ENCODE measurements at regions not wholly inside any gene's neighbourhood (a gene's known extent, or its start where the extent isn't known, plus 50 kb on each side); places are given as distances from the start of the nearest gene placed in this dataset.

DNA sequence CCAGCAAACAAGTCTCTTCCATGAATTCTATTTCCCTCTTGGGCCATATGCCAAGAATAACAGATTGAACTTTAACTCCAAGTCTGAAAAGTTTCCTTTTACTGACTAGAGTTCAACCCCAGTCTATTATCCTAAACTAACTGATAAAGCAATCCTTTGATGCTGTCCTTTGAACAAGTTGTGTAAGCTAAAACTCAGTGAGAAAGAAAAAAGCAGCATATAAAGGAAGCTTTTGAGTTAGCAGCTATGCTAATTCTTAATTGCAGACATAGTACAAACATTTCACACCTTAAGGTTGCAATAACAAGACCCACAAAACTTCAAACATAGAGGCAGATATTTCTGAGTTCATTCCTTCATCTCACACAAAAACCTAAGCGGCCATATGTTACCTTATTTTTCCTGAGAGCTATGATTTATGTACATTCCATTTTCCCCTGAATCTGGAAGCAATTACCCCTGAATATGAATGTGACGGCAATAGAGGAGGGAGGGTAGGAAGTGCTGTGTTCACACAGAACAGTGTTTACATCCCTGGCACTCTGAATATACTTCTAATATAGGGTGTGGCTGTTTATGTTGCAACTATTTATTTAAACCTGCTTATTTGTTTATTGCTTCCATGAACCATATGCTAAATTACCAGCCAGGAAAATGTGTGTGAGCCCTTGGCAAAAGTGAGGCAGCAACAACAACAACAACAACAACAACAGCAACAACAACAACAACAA is 180.6 kb downstream of the IRS1 start (continued):
- TF ChIP-seq, protein P1, sequence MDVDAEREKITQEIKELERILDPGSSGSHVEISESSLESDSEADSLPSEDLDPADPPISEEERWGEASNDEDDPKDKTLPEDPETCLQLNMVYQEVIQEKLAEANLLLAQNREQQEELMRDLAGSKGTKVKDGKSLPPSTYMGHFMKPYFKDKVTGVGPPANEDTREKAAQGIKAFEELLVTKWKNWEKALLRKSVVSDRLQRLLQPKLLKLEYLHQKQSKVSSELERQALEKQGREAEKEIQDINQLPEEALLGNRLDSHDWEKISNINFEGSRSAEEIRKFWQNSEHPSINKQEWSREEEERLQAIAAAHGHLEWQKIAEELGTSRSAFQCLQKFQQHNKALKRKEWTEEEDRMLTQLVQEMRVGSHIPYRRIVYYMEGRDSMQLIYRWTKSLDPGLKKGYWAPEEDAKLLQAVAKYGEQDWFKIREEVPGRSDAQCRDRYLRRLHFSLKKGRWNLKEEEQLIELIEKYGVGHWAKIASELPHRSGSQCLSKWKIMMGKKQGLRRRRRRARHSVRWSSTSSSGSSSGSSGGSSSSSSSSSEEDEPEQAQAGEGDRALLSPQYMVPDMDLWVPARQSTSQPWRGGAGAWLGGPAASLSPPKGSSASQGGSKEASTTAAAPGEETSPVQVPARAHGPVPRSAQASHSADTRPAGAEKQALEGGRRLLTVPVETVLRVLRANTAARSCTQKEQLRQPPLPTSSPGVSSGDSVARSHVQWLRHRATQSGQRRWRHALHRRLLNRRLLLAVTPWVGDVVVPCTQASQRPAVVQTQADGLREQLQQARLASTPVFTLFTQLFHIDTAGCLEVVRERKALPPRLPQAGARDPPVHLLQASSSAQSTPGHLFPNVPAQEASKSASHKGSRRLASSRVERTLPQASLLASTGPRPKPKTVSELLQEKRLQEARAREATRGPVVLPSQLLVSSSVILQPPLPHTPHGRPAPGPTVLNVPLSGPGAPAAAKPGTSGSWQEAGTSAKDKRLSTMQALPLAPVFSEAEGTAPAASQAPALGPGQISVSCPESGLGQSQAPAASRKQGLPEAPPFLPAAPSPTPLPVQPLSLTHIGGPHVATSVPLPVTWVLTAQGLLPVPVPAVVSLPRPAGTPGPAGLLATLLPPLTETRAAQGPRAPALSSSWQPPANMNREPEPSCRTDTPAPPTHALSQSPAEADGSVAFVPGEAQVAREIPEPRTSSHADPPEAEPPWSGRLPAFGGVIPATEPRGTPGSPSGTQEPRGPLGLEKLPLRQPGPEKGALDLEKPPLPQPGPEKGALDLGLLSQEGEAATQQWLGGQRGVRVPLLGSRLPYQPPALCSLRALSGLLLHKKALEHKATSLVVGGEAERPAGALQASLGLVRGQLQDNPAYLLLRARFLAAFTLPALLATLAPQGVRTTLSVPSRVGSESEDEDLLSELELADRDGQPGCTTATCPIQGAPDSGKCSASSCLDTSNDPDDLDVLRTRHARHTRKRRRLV (CRISPR knock-in tag; IDR thresholded peaks at IDR 0.05): peak; percentile 83; the same call in 1 of the 2 replicates
- 0 out of 2 replicates have a peak, but pooled peaks have one; percentile 80 for TF ChIP-seq ZNF292 (CRISPR knock-in tag; IDR thresholded peaks at IDR 0.05; ENCODE audit: borderline replicate concordance, low read depth)
- no peak for TF ChIP-seq ZNF333 (CRISPR knock-in tag; IDR thresholded peaks at IDR 0.05; ENCODE audit: borderline replicate concordance)
- TF ChIP-seq ZNF777 (CRISPR knock-in tag; IDR thresholded peaks at IDR 0.05): peak; percentile 62; the same call in 1 of the 2 replicates
- TF ChIP-seq ISL2 (CRISPR knock-in tag; IDR thresholded peaks at IDR 0.05): peak; percentile 98
- TF ChIP-seq ZNF816 (CRISPR knock-in tag; IDR thresholded peaks at IDR 0.05; ENCODE audit: borderline replicate concordance): peak; percentile 92; the same call in 1 of the 2 replicates
- peak; percentile 74 for TF ChIP-seq PITX1 (CRISPR knock-in tag; IDR thresholded peaks at IDR 0.05)
- TF ChIP-seq, protein P2, sequence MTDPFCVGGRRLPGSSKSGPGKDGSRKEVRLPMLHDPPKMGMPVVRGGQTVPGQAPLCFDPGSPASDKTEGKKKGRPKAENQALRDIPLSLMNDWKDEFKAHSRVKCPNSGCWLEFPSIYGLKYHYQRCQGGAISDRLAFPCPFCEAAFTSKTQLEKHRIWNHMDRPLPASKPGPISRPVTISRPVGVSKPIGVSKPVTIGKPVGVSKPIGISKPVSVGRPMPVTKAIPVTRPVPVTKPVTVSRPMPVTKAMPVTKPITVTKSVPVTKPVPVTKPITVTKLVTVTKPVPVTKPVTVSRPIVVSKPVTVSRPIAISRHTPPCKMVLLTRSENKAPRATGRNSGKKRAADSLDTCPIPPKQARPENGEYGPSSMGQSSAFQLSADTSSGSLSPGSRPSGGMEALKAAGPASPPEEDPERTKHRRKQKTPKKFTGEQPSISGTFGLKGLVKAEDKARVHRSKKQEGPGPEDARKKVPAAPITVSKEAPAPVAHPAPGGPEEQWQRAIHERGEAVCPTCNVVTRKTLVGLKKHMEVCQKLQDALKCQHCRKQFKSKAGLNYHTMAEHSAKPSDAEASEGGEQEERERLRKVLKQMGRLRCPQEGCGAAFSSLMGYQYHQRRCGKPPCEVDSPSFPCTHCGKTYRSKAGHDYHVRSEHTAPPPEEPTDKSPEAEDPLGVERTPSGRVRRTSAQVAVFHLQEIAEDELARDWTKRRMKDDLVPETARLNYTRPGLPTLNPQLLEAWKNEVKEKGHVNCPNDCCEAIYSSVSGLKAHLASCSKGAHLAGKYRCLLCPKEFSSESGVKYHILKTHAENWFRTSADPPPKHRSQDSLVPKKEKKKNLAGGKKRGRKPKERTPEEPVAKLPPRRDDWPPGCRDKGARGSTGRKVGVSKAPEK (CRISPR knock-in tag; IDR thresholded peaks at IDR 0.05; ENCODE audit: borderline replicate concordance): 0 out of 2 replicates have a peak, but pooled peaks have one; percentile 55
- TF ChIP-seq ZNF800 (CRISPR knock-in tag; IDR thresholded peaks at IDR 0.05): peak; percentile 79
- peak; percentile 80; the same call in 1 of the 2 replicates for TF ChIP-seq LCORL (IDR thresholded peaks at IDR 0.05)
- peak; percentile 86 for TF ChIP-seq LCORL (CRISPR knock-in tag; IDR thresholded peaks at IDR 0.05)
- TF ChIP-seq ZBTB25 (CRISPR knock-in tag; IDR thresholded peaks at IDR 0.05): peak; percentile 52; the same call in 1 of the 2 replicates
- TF ChIP-seq CC2D1A (CRISPR knock-in tag; IDR thresholded peaks at IDR 0.05): 0 out of 2 replicates have a peak, but pooled peaks have one; percentile 86
- TF ChIP-seq ZNF513 (CRISPR knock-in tag; conservative IDR thresholded peaks at IDR 0.05): no peak
- peak; percentile 74; the same call in 1 of the 2 replicates for TF ChIP-seq SNAPC2 (CRISPR knock-in tag; IDR thresholded peaks at IDR 0.05)
- 0 out of 2 replicates have a peak, but pooled peaks have one; percentile 57 for TF ChIP-seq MXD4 (CRISPR knock-in tag; IDR thresholded peaks at IDR 0.05)
